A549 (cell line): ENCODE measurements at regions not wholly inside any gene's neighbourhood (a gene's known extent, or its start where the extent isn't known, plus 50 kb on each side); places are given as distances from the start of the nearest gene placed in this dataset.

Experiments
- ATAC-seq, 2 experiments: fragments of 200-7000 bp in 1 of 2; fragments of >200 bp in 1 of 2; cut with Nextera tagmentation in 1 of 2; cut with Tn5 transposase in 1 of 2; 3 replicates each; pipeline versions ENCODE4 v1.8.0 to v1.9.1; 2018 to 2020; ENCODE audit warnings: mild to moderate bottlenecking in 1 of 2, moderate library complexity in 1 of 2
- CTCF ChIA-PET: fragments of 300-600 bp; sonication (Branson Sonifier 250); formaldehyde crosslinking; extraction: SDS; loops from one replicate; lab custom pipeline; 2021; ENCODE audit warnings: antibody characterized with exemption, inconsistent platforms; lab: Yijun Ruan, JAX
- POLR2A ChIA-PET: fragments of 350-600 bp; formaldehyde crosslinking; extraction: SDS; loops from one replicate; lab custom pipeline; 2021; ENCODE audit warnings: antibody characterized with exemption, inconsistent platforms; lab: Yijun Ruan, JAX
- DNase-seq, 2 experiments: peaks; one replicate each; pipeline versions ENCODE4 v3.0.0 to v3.0.0-alpha.2; 2011 to 2016; ENCODE audit warnings: low read depth in 1 of 2, low spot score in 1 of 2
- FAIRE-seq: peaks from 2 replicates; lab custom pipeline; 2011; peaks lifted over from hg19 to GRCh38; lab: Jason Lieb, UNC
- H3K27ac ChIP-seq, 2 experiments: fragments of >200 bp; sonication (Bioruptor Twin); formaldehyde crosslinking; 3 replicates each; pipeline ENCODE4 v1.5.1; 2016 to 2017
- H3K4me1 ChIP-seq: fragments of >200 bp; sonication (Bioruptor Twin); formaldehyde crosslinking; 3 replicates; pipeline ENCODE4 v1.6.1; 2016
- H3K4me2 ChIP-seq: fragments of >200 bp; sonication (Bioruptor Twin); formaldehyde crosslinking; 3 replicates; pipeline ENCODE4 v1.6.1; 2016
- H3K4me3 ChIP-seq: fragments of >200 bp; sonication (Bioruptor Twin); formaldehyde crosslinking; 3 replicates; pipeline ENCODE4 v1.5.1; 2016
- H3K9me3 ChIP-seq: fragments of >200 bp; sonication (Bioruptor Twin); formaldehyde crosslinking; 3 replicates; pipeline ENCODE4 v1.6.1; 2016
- BHLHE40 ChIP-seq: IDR thresholded peaks from 2 replicates; pipeline ENCODE4 v1.6.1; 2012; ENCODE audit warnings: low read depth, low read length, inconsistent platforms
- CBX8 ChIP-seq: fragments of 200-600 bp; sonication (generic); IDR thresholded peaks from 2 replicates; pipeline ENCODE4 v1.6.1; 2016
- CHD4 ChIP-seq: fragments of 200-600 bp; sonication (generic); IDR thresholded peaks from 2 replicates; pipeline ENCODE4 v1.6.1; 2016; ENCODE audit warnings: antibody characterized with exemption, mild to moderate bottlenecking, borderline replicate concordance
- FOXS1 ChIP-seq: fragments of 250-450 bp; sonication (Bioruptor Pico); IDR thresholded peaks from 2 replicates; pipeline ENCODE4 v1.5.0; 2020; ENCODE audit warnings: mild to moderate bottlenecking, moderate library complexity
- HEYL ChIP-seq: fragments of 250-450 bp; sonication (Bioruptor Pico); IDR thresholded peaks from 2 replicates; pipeline ENCODE4 v1.8.0; 2021; ENCODE audit warnings: mild to moderate bottlenecking, moderate library complexity
- HOXB13 ChIP-seq: fragments of 250-450 bp; sonication (Bioruptor Pico); IDR thresholded peaks from 2 replicates; pipeline ENCODE4 v1.5.0; 2020; ENCODE audit warnings: low read depth, mild to moderate bottlenecking, moderate library complexity
- HOXB5 ChIP-seq: fragments of 250-450 bp; sonication (Bioruptor Pico); IDR thresholded peaks from 2 replicates; pipeline ENCODE4 v1.5.0; 2020; ENCODE audit warnings: mild to moderate bottlenecking, moderate library complexity
- JUN ChIP-seq, 2 experiments: fragments of >200 bp; sonication (Bioruptor Twin); formaldehyde crosslinking; IDR thresholded peaks; 2 replicates in 1 of 2; 3 replicates in 1 of 2; pipeline ENCODE4 v1.6.1; 2016 to 2017
- JUNB ChIP-seq: fragments of >200 bp; sonication (Bioruptor Twin); formaldehyde crosslinking; IDR thresholded peaks from 2 replicates; pipeline ENCODE4 v1.6.1; 2016
- KDM1A ChIP-seq: fragments of 200-600 bp; sonication (generic); IDR thresholded peaks from 2 replicates; pipeline ENCODE4 v1.6.1; 2016; ENCODE audit warnings: low read depth, mild to moderate bottlenecking
- MAZ ChIP-seq: fragments of 150-350 bp; IDR thresholded peaks from 2 replicates; pipeline ENCODE4 v1.6.1; 2014; ENCODE audit warnings: antibody characterized with exemption, low read depth, low read length, borderline replicate concordance
- NPAS2 ChIP-seq: fragments of 250-450 bp; sonication (Bioruptor Pico); IDR thresholded peaks from 2 replicates; pipeline ENCODE4 v1.8.0; 2022; ENCODE audit warnings: mild to moderate bottlenecking, moderate library complexity, borderline replicate concordance
- NR3C1 ChIP-seq: fragments of >200 bp; sonication (Bioruptor Twin); formaldehyde crosslinking; IDR thresholded peaks from 3 replicates; pipeline ENCODE4 v1.6.1; 2017
- PHF8 ChIP-seq: fragments of 200-600 bp; sonication (generic); IDR thresholded peaks from 2 replicates; pipeline ENCODE4 v1.6.1; 2016; ENCODE audit warnings: low read depth, mild to moderate bottlenecking, antibody characterized with exemption, moderate library complexity, borderline replicate concordance
- POLR2A ChIP-seq: IDR thresholded peaks from 2 replicates; pipeline ENCODE4 v1.6.1; 2012; ENCODE audit warnings: mild to moderate bottlenecking, low read length
- RFX5 ChIP-seq: fragments of 450-650 bp; IDR thresholded peaks from 2 replicates; pipeline ENCODE4 v1.7.1; 2014; ENCODE audit warnings: antibody characterized with exemption, mild to moderate bottlenecking, moderate library complexity
- TFCP2L1 ChIP-seq: fragments of 250-450 bp; sonication (Bioruptor Pico); IDR thresholded peaks from 2 replicates; pipeline ENCODE4 v1.5.0; 2021; ENCODE audit warnings: mild to moderate bottlenecking
- ZC3H11A ChIP-seq: fragments of 450-650 bp; IDR thresholded peaks from 2 replicates; pipeline ENCODE4 v1.6.1; 2014; ENCODE audit warnings: antibody characterized with exemption, mild to moderate bottlenecking
- ZFP36 ChIP-seq: fragments of 450-650 bp; IDR thresholded peaks from 2 replicates; pipeline ENCODE4 v1.6.1; 2014; ENCODE audit warnings: borderline replicate concordance; ENCODE audit not compliant: partially characterized antibody
- ZSCAN20 ChIP-seq: fragments of 250-450 bp; sonication (Bioruptor Pico); IDR thresholded peaks from 2 replicates; pipeline ENCODE4 v1.8.0; 2022; ENCODE audit warnings: mild to moderate bottlenecking, moderate library complexity
- WGBS: methylation state at CpG from one replicate; pipeline ENCODE4 v1.1.6; 2017; ENCODE audit errors: missing lambda C conversion rate; 5-methylcytosine and 5-hydroxymethylcytosine counted together
- TF ChIP-seq, protein P1 (sequence below): fragments of 250-450 bp; sonication (Bioruptor Pico); IDR thresholded peaks from 2 replicates; pipeline ENCODE4 v1.5.0; 2021; ENCODE audit warnings: mild to moderate bottlenecking, moderate library complexity, borderline replicate concordance
- TF ChIP-seq, protein P2 (sequence below): IDR thresholded peaks from 2 replicates; pipeline ENCODE4 v1.6.1; 2012
- TF ChIP-seq, protein P3 (sequence below): fragments of 150-350 bp; IDR thresholded peaks from 2 replicates; pipeline ENCODE4 v1.6.1; 2014; ENCODE audit warnings: low read depth, mild to moderate bottlenecking, low read length
- TF ChIP-seq, protein P4 (sequence below): fragments of 450-650 bp; IDR thresholded peaks from 2 replicates; pipeline ENCODE4 v1.6.1; 2014; ENCODE audit warnings: antibody characterized with exemption
- TF ChIP-seq, protein P5 (sequence below): fragments of >200 bp; sonication (Bioruptor Twin); formaldehyde crosslinking; IDR thresholded peaks from 3 replicates; pipeline ENCODE4 v1.6.1; 2016

DNA sequence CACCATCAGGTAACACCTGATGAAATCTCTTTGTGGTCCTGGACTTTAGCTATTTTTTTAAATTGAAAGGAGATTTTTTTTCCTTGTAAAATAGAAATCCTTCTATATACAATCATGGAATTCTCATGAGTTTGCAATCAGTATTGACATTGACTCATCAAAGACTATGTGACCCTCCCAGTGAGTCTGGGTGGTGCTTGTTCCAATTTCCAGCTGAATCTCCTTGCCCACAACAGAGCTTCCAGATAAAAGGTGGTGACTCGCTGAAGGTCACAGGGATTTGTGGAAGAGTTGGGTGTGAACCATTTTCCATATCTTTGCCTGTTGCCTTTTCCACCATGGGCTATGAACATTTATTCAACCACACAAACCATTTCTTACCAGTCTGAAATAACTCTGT is 486.6 kb downstream of the AJAP1 start:
- CTCF ChIA-PET: no interaction called here
- ATAC-seq: no peak

DNA sequence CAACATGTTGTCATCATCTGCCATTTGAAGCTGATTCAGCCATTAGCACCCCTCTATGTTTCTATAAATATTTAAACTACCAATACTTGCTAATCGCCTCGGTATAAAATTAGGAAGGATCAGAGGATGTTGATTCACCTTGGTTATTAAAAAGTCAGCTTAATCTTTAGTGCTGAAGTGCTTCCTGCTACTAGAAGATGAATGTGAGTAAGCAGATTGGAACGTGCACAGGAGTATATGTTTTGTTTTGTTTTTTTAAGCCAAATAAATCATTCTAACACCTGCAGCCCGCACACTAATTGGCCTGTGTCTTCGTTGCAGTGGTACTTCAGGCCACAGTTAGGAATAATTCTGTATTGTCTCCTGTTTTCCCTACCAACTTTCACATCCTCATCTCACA is 485.7 kb downstream of the AJAP1 start:
- CTCF ChIA-PET: no interaction called here
- H3K4me3 ChIP-seq: no peak overlapping the region
- 4% methylated on average over 5 of the region's 5 CpGs for WGBS
- H3K27ac ChIP-seq: no peak overlapping the region
- POLR2A ChIA-PET: no interaction called here
- no peaks in the 10 kb centered on the region for H3K4me1 ChIP-seq
- FAIRE-seq: no peak
- no peak overlapping the region for H3K4me2 ChIP-seq
- ATAC-seq: no peak
- no peaks in the 10 kb centered on the region for H3K9me3 ChIP-seq
- TF ChIP-seq MAZ (no peak), HOXB13 (CRISPR knock-in tag) (no peak), CHD4 (no peak), ZC3H11A (no peak), RFX5 (no peak), ZFP36 (no peak), NR3C1 (no peak), JUNB (no peak), HEYL (CRISPR knock-in tag) (no peak), KDM1A (no peak), CBX8 (no peak), POLR2A (no peak), NPAS2 (CRISPR knock-in tag) (no peak), JUN (IDR thresholded peaks at IDR 0.05) (no peak), HOXB5 (no peak), BHLHE40 (no peak)
- TF ChIP-seq, protein P1, sequence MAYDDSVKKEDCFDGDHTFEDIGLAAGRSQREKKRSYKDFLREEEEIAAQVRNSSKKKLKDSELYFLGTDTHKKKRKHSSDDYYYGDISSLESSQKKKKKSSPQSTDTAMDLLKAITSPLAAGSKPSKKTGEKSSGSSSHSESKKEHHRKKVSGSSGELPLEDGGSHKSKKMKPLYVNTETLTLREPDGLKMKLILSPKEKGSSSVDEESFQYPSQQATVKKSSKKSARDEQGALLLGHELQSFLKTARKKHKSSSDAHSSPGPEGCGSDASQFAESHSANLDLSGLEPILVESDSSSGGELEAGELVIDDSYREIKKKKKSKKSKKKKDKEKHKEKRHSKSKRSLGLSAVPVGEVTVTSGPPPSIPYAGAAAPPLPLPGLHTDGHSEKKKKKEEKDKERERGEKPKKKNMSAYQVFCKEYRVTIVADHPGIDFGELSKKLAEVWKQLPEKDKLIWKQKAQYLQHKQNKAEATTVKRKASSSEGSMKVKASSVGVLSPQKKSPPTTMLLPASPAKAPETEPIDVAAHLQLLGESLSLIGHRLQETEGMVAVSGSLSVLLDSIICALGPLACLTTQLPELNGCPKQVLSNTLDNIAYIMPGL: no peak
- TF ChIP-seq, protein P2, sequence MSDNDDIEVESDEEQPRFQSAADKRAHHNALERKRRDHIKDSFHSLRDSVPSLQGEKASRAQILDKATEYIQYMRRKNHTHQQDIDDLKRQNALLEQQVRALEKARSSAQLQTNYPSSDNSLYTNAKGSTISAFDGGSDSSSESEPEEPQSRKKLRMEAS: no peak
- TF ChIP-seq, protein P3, sequence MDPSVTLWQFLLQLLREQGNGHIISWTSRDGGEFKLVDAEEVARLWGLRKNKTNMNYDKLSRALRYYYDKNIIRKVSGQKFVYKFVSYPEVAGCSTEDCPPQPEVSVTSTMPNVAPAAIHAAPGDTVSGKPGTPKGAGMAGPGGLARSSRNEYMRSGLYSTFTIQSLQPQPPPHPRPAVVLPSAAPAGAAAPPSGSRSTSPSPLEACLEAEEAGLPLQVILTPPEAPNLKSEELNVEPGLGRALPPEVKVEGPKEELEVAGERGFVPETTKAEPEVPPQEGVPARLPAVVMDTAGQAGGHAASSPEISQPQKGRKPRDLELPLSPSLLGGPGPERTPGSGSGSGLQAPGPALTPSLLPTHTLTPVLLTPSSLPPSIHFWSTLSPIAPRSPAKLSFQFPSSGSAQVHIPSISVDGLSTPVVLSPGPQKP: no peak
- TF ChIP-seq, protein P4, sequence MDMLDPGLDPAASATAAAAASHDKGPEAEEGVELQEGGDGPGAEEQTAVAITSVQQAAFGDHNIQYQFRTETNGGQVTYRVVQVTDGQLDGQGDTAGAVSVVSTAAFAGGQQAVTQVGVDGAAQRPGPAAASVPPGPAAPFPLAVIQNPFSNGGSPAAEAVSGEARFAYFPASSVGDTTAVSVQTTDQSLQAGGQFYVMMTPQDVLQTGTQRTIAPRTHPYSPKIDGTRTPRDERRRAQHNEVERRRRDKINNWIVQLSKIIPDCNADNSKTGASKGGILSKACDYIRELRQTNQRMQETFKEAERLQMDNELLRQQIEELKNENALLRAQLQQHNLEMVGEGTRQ: no peak
- DNase-seq: no peak

More for the DNA sequence above, 486.6 kb downstream of the AJAP1 start:
- no peaks in the 10 kb centered on the region for H3K4me1 ChIP-seq
- no peak overlapping the region for H3K27ac ChIP-seq
- no peak overlapping the region for H3K4me3 ChIP-seq
- FAIRE-seq (no peak), DNase-seq (no peak)
- no peak overlapping the region for H3K4me2 ChIP-seq
- POLR2A ChIA-PET: no interaction called here
- WGBS: 0% methylated on average over 1 of the region's 1 CpG
- no peaks in the 10 kb centered on the region for H3K9me3 ChIP-seq
- TF ChIP-seq FOXS1 (CRISPR knock-in tag) (no peak), ZSCAN20 (no peak), PHF8 (no peak), TFCP2L1 (CRISPR knock-in tag) (no peak)
- TF ChIP-seq, protein P5, sequence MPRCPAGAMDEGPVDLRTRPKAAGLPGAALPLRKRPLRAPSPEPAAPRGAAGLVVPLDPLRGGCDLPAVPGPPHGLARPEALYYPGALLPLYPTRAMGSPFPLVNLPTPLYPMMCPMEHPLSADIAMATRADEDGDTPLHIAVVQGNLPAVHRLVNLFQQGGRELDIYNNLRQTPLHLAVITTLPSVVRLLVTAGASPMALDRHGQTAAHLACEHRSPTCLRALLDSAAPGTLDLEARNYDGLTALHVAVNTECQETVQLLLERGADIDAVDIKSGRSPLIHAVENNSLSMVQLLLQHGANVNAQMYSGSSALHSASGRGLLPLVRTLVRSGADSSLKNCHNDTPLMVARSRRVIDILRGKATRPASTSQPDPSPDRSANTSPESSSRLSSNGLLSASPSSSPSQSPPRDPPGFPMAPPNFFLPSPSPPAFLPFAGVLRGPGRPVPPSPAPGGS: no peak
- TF ChIP-seq, all 56 proteins: peak for 0
